AG09309 (cell line): ENCODE measurements at regions not wholly inside any gene's neighbourhood (a gene's known extent, or its start where the extent isn't known, plus 50 kb on each side); places are given as distances from the start of the nearest gene placed in this dataset.

Experiments
- DNase-seq: peaks from one replicate; pipeline ENCODE4 v3.0.0-alpha.2; 2010; ENCODE audit warnings: low read depth
- H3K4me3 ChIP-seq: 2 replicates; pipeline ENCODE4 v1.5.1; 2011; ENCODE audit warnings: mild to moderate bottlenecking, low read depth, low read length, moderate library complexity; ENCODE audit not compliant: control insufficient read depth
- CTCF ChIP-seq: IDR thresholded peaks from 2 replicates; pipeline ENCODE4 v1.5.1; 2011; ENCODE audit warnings: mild to moderate bottlenecking, low read depth, low read length, inconsistent platforms; ENCODE audit not compliant: insufficient read depth, control insufficient read depth; ENCODE audit errors: missing control alignments

DNA sequence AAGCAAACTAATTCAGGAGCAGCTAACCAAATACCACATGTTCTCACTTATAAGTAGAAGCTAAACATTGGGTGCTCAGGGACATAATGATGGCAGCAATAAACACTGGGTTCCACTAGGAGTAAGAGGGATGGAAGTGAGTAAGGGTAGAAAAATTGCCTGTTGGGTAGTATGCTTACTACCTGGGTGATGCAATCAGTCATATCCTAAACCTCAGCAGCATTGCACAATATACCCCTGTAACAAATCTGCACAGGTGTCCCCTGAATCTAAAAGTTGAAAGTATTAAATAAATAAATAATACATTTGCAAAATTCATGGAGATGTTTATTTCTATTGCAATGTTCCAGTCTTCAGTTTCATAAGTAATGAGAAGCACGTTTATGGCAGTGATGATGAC lies 409.8 kb upstream of the FOXG1 start:
- DNase-seq = no peak
- no peak for TF ChIP-seq CTCF
- H3K4me3 ChIP-seq = no peak overlapping the region

DNA sequence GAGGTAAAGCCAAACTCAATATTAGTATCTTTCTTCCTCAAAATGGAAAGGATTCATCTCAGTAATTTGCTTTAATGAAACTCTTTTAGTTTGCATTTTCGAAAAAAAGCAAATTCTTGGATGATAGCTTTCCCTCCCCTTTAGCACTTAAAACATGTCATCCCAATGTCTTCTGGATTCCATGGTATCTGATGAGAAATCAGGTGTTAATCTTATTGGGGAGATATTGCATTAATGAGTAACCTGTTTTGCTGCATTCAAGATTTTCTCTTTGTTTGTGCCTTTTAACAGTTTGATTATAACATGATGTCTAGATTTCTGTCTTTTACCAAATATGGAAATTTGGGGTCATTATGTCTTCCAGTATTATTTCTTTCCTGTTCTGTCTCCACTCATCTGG lies 405.1 kb upstream of the FOXG1 start:
- no peak for DNase-seq
- TF ChIP-seq CTCF = no peak
- no peak overlapping the region for H3K4me3 ChIP-seq

DNA sequence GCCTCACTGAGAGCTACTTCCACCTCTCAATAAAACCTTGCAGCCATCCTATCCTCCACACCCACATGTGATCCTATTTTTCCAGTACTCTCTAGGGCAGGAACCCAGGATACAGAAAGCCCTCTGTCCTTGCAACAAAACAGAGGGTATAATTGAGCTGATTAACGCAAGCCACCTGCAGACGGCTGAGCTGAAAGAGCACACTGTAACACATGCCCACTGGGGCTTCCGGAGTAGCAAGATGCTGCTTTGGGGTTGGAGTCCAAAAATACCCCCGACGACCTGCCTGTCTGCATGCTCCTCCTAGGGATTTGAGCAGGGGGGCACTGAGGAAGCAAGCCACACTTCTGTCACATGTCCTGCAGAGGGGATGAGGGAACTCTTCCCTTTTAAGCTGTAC lies 401.1 kb upstream of the FOXG1 start:
- DNase-seq = no peak
- no peak for TF ChIP-seq CTCF
- no peak overlapping the region for H3K4me3 ChIP-seq

GRCh38 chr14:28373721-28374120 lies 392.9 kb upstream of the FOXG1 start:
- TF ChIP-seq CTCF = no peak
- H3K4me3 ChIP-seq = no peak overlapping the region
- no peak for DNase-seq

- no peak overlapping the region for H3K4me3 ChIP-seq
- TF ChIP-seq CTCF = no peak
- DNase-seq = no peak
These were observed 391.3 kb upstream of the FOXG1 start for GRCh38 chr14:28375295-28375694.

- no peak overlapping the region for H3K4me3 ChIP-seq
- DNase-seq = no peak
- TF ChIP-seq CTCF = no peak
These were observed 384.9 kb upstream of the FOXG1 start for GRCh38 chr14:28381656-28382055.
